ENCODE measurements at regions not wholly inside any gene's neighbourhood (a gene's known extent, or its start where the extent isn't known, plus 50 kb on each side); places are given as distances from the start of the nearest gene placed in this dataset.

GRCh38 chr11:27218421-27219038, 144.5 kb downstream of the CCDC34 start:
- TF ChIP-seq SIN3A (IDR thresholded peaks at IDR 0.05; ENCODE audit: borderline replicate concordance, insufficient read depth, low read length) (no peak), FOXP2 (optimal IDR thresholded peaks at IDR 0.05; ENCODE audit: borderline replicate concordance, extremely low read depth, extremely low read length, insufficient read depth) (no peak), TAF1 (IDR thresholded peaks at IDR 0.05; ENCODE audit: borderline replicate concordance, insufficient read depth, low read length) (no peak), POLR2AphosphoS5 (IDR thresholded peaks at IDR 0.05; ENCODE audit: low read depth, low read length) (no peak)
- TF ChIP-seq, protein P1, sequence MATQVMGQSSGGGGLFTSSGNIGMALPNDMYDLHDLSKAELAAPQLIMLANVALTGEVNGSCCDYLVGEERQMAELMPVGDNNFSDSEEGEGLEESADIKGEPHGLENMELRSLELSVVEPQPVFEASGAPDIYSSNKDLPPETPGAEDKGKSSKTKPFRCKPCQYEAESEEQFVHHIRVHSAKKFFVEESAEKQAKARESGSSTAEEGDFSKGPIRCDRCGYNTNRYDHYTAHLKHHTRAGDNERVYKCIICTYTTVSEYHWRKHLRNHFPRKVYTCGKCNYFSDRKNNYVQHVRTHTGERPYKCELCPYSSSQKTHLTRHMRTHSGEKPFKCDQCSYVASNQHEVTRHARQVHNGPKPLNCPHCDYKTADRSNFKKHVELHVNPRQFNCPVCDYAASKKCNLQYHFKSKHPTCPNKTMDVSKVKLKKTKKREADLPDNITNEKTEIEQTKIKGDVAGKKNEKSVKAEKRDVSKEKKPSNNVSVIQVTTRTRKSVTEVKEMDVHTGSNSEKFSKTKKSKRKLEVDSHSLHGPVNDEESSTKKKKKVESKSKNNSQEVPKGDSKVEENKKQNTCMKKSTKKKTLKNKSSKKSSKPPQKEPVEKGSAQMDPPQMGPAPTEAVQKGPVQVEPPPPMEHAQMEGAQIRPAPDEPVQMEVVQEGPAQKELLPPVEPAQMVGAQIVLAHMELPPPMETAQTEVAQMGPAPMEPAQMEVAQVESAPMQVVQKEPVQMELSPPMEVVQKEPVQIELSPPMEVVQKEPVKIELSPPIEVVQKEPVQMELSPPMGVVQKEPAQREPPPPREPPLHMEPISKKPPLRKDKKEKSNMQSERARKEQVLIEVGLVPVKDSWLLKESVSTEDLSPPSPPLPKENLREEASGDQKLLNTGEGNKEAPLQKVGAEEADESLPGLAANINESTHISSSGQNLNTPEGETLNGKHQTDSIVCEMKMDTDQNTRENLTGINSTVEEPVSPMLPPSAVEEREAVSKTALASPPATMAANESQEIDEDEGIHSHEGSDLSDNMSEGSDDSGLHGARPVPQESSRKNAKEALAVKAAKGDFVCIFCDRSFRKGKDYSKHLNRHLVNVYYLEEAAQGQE (IDR thresholded peaks at IDR 0.05; ENCODE audit: insufficient read depth in 1 of 2, low read depth in 2 of 2, low read length in 2 of 2), result no peak

DNA sequence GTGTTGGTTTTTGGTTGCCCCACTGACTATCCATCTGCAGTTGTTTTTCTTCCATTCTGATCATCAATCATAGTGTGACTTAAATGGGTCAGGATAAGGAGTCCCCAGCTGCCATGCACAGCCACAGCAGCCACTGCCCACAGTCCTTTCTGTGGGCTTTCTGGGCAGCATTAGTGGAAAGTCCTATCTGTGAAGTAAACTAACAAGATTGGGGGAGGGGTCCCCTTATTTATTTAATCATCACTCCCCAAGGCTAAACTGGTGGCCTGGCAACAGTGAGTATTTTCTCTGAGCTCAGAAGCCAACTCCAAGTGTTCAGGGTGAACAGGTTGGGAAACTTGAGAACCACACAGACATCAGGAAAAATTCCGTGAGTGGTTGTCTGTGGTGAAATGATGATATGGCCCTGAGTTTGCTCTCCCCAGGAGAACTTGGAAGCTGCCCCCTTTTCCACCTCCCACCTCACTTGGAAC, 145.0 kb downstream of the CCDC34 start:
- TF ChIP-seq TAF1 (IDR thresholded peaks at IDR 0.05; ENCODE audit: borderline replicate concordance, insufficient read depth, low read length), result 0 out of 2 replicates have a peak, but pooled peaks have one; percentile 16
- TF ChIP-seq FOXP2 (optimal IDR thresholded peaks at IDR 0.05; ENCODE audit: borderline replicate concordance, extremely low read depth, extremely low read length, insufficient read depth), result no peak

- TF ChIP-seq SIN3A (IDR thresholded peaks at IDR 0.05; ENCODE audit: borderline replicate concordance, insufficient read depth, low read length), result no peak
Measured at GRCh38 chr11:27217496-27217895, 145.5 kb downstream of the CCDC34 start.

GRCh38 chr11:27216270-27217149, 146.5 kb downstream of the CCDC34 start:
- TF ChIP-seq, protein P1 (IDR thresholded peaks at IDR 0.05; ENCODE audit: insufficient read depth in 1 of 2, low read depth in 2 of 2, low read length in 2 of 2), result 0 out of 4 replicates have a peak, but pooled peaks of 1 of the 2 experiments have one; percentile 9
- TF ChIP-seq FOXP2 (optimal IDR thresholded peaks at IDR 0.05; ENCODE audit: borderline replicate concordance, extremely low read depth, extremely low read length, insufficient read depth) (peak; percentile 72), TAF1 (IDR thresholded peaks at IDR 0.05; ENCODE audit: borderline replicate concordance, insufficient read depth, low read length) (no peak), POLR2AphosphoS5 (IDR thresholded peaks at IDR 0.05; ENCODE audit: low read depth, low read length) (peak; percentile 66), SIN3A (IDR thresholded peaks at IDR 0.05; ENCODE audit: borderline replicate concordance, insufficient read depth, low read length) (0 out of 2 replicates have a peak, but pooled peaks have one; percentile 30)

DNA sequence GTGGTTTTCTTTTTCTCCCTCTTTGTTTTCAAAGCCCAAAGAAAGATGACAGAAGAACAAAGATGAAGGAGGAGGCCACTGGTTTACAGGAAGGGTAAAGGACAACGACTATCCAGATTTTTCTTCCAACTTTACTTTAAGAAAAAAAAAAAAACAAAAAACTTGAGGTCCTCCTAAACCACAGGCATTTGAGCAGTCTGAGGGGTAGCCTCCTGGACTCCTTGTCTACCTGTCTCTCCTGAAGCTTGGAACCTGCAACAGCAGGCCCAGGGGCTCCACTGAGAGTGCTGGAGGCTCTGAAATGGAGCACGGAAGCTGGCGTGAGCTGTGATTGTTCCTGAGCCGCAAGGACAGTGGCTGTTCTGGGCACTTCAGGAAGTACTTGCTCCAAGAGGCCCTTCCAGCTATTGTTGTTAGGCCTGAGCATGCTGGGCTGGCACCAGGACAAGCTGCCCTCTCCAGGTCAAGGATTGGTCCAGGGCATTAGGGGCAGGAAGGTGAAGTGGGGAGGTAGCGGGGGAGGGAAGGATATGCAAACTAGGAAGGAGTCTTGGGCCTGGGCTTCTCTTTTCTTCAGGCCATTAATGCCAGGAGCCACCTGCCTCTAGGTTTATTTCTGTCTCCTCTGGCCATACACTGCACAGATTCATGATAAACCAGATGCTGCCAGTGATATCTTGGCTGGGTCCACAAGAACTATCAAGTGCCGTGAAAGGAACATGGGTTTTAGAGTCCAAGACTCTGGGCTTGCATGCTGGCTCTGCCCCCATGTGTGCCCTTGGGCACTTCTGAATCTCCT, 147.3 kb downstream of the CCDC34 start:
- TF ChIP-seq, protein P1 (IDR thresholded peaks at IDR 0.05; ENCODE audit: insufficient read depth in 1 of 2, low read depth in 2 of 2, low read length in 2 of 2), result 0 out of 4 replicates have a peak, but pooled peaks of 1 of the 2 experiments have one; percentile 11
- TF ChIP-seq POLR2AphosphoS5 (IDR thresholded peaks at IDR 0.05; ENCODE audit: low read depth, low read length) (no peak; the same call in 1 of the 2 replicates), FOXP2 (optimal IDR thresholded peaks at IDR 0.05; ENCODE audit: borderline replicate concordance, extremely low read depth, extremely low read length, insufficient read depth) (no peak)
